Stimulated activated naive B cell treated with anti-CD40 and anti-IgM and Interleukin-4, amounts not matched to agents 10 μg/mL and 1 μg/mL and 100 μg/mL, for 72 hours (primary cell): ENCODE measurements at regions not wholly inside any gene's neighbourhood (a gene's known extent, or its start where the extent isn't known, plus 50 kb on each side); places are given as distances from the start of the nearest gene placed in this dataset.
"Not testable (repeated sequence)": the region's sequence is repeated elsewhere in the genome, so short reads cannot be mapped to it uniquely, and the experiment has no call there.

Source experiments
- ATAC-seq, 2 donors: fragments of 150-1000 bp; cut with Tn5 transposase; replicated peaks; 2 replicates each; pipeline ENCODE4 v1.10.0; 2021; ENCODE audit warnings: moderate library complexity in 1 of 2
- DNase-seq: peaks from one replicate; pipeline ENCODE4 v3.0.0; 2021
- H3K27ac Mint-ChIP-seq: one replicate; pipeline ENCODE4 v1.8.0; 2022; ENCODE audit warnings: mild to moderate bottlenecking, mixed read lengths
- H3K27me3 Mint-ChIP-seq, 2 donors: one replicate each; pipeline ENCODE4 v1.8.0; 2022; ENCODE audit warnings: mixed read lengths in 2 of 2
- H3K36me3 Mint-ChIP-seq, 2 donors: one replicate each; pipeline ENCODE4 v1.8.0; 2022; ENCODE audit warnings: mixed read lengths in 2 of 2, mild to moderate bottlenecking in 1 of 2
- H3K4me1 Mint-ChIP-seq, 2 donors: one replicate each; pipeline ENCODE4 v1.8.0; 2022; ENCODE audit warnings: mixed read lengths in 2 of 2, mild to moderate bottlenecking in 1 of 2
- H3K4me3 Mint-ChIP-seq, 2 donors: one replicate each; pipeline ENCODE4 v1.8.0; 2022; ENCODE audit warnings: mild to moderate bottlenecking in 2 of 2, mixed read lengths in 2 of 2, moderate library complexity in 1 of 2
- H3K9me3 Mint-ChIP-seq, 2 donors: one replicate each; pipeline ENCODE4 v1.8.0; 2022; ENCODE audit warnings: mixed read lengths in 2 of 2, mild to moderate bottlenecking in 1 of 2

GRCh38 chr5:97575322-97575721 lies 392.3 kb upstream of the RIOK2 start:
- DNase-seq, result no peak
- no peak for ATAC-seq
- Mint-ChIP-seq H3K36me3 (peaks cover 10 to 11% of the 10 kb centered on the region in 2 donors), H3K4me3 (no peak overlapping the region), H3K9me3 (peaks cover 9 to 11% of the 10 kb centered on the region in 2 donors), H3K27me3 (no peaks in the 10 kb centered on the region), H3K4me1 (no peaks in the 10 kb centered on the region), H3K27ac (no peak overlapping the region)

- no peak for DNase-seq
- no peaks in the 10 kb centered on the region for H3K4me1 Mint-ChIP-seq
- no peak overlapping the region for H3K4me3 Mint-ChIP-seq
- H3K36me3 Mint-ChIP-seq, result peaks cover 2 to 3% of the 10 kb centered on the region in 2 donors
- no peaks in the 10 kb centered on the region for H3K27me3 Mint-ChIP-seq
- H3K27ac Mint-ChIP-seq, result no peak overlapping the region
- peaks cover 0 to 2% of the 10 kb centered on the region in 2 donors for H3K9me3 Mint-ChIP-seq
- no peak for ATAC-seq
Observed at GRCh38 chr5:97576956-97577355, 393.9 kb upstream of the RIOK2 start.

- not testable (repeated sequence) for H3K27me3 Mint-ChIP-seq, ATAC-seq, H3K4me3 Mint-ChIP-seq, H3K9me3 Mint-ChIP-seq, DNase-seq, H3K4me1 Mint-ChIP-seq, H3K27ac Mint-ChIP-seq, H3K36me3 Mint-ChIP-seq
Observed at GRCh38 chr5:97579977-97580376, 396.9 kb upstream of the RIOK2 start.

- Mint-ChIP-seq H3K27ac (no peak overlapping the region), H3K36me3 (peaks cover 0 to 2% of the 10 kb centered on the region in 2 donors), H3K4me1 (no peaks in the 10 kb centered on the region), H3K4me3 (no peak overlapping the region), H3K9me3 (peaks cover 0 to 2% of the 10 kb centered on the region in 2 donors), H3K27me3 (no peaks in the 10 kb centered on the region)
- DNase-seq, result no peak
- ATAC-seq, result no peak
Observed at GRCh38 chr5:97580746-97581145, 397.7 kb upstream of the RIOK2 start.

- Mint-ChIP-seq H3K36me3 (peaks cover 0 to 5% of the 10 kb centered on the region in 2 donors), H3K4me3 (no peak overlapping the region), H3K27me3 (no peaks in the 10 kb centered on the region), H3K27ac (no peak overlapping the region), H3K4me1 (no peaks in the 10 kb centered on the region), H3K9me3 (peaks cover 10 to 11% of the 10 kb centered on the region in 2 donors)
- ATAC-seq (no peak), DNase-seq (no peak)
Observed at GRCh38 chr5:97591781-97592180, 408.7 kb upstream of the RIOK2 start.

GRCh38 chr5:97600486-97600885 lies 417.4 kb upstream of the RIOK2 start:
- ATAC-seq (no peak), DNase-seq (no peak)
- H3K9me3 Mint-ChIP-seq, result peaks cover 24 to 31% of the 10 kb centered on the region in 2 donors
- no peak overlapping the region for H3K27ac Mint-ChIP-seq
- H3K27me3 Mint-ChIP-seq, result no peaks in the 10 kb centered on the region
- H3K36me3 Mint-ChIP-seq, result peaks cover 3 to 29% of the 10 kb centered on the region in 2 donors
- H3K4me1 Mint-ChIP-seq, result no peaks in the 10 kb centered on the region
- H3K4me3 Mint-ChIP-seq, result no peak overlapping the region

- peaks cover 5 to 24% of the 10 kb centered on the region in 2 donors for H3K36me3 Mint-ChIP-seq
- H3K27ac Mint-ChIP-seq, result no peak overlapping the region
- peaks cover 19 to 27% of the 10 kb centered on the region in 2 donors for H3K9me3 Mint-ChIP-seq
- no peak for ATAC-seq
- no peaks in the 10 kb centered on the region for H3K4me1 Mint-ChIP-seq
- no peaks in the 10 kb centered on the region for H3K27me3 Mint-ChIP-seq
- no peak for DNase-seq
- no peak overlapping the region for H3K4me3 Mint-ChIP-seq
Observed at GRCh38 chr5:97601651-97602050, 418.6 kb upstream of the RIOK2 start.

GRCh38 chr5:97606531-97606930 lies 423.5 kb upstream of the RIOK2 start:
- H3K36me3 Mint-ChIP-seq, result peaks cover 5 to 10% of the 10 kb centered on the region in 2 donors
- peaks cover 9 to 10% of the 10 kb centered on the region in 2 donors for H3K9me3 Mint-ChIP-seq
- ATAC-seq (peak; percentile 71 to 79), DNase-seq (no peak)
- no peaks in the 10 kb centered on the region for H3K27me3 Mint-ChIP-seq
- H3K4me3 Mint-ChIP-seq, result no peak overlapping the region
- no peak overlapping the region for H3K27ac Mint-ChIP-seq
- no peaks in the 10 kb centered on the region for H3K4me1 Mint-ChIP-seq

GRCh38 chr5:97608501-97608900 lies 425.5 kb upstream of the RIOK2 start:
- Mint-ChIP-seq H3K27me3 (no peaks in the 10 kb centered on the region), H3K27ac (no peak overlapping the region)

GRCh38 chr5:97618721-97619120 lies 435.7 kb upstream of the RIOK2 start:
- no peak overlapping the region for H3K27ac Mint-ChIP-seq
- DNase-seq (no peak), ATAC-seq (no peak)
- no peaks in the 10 kb centered on the region for H3K27me3 Mint-ChIP-seq
- no peaks in the 10 kb centered on the region for H3K4me1 Mint-ChIP-seq
- no peak overlapping the region for H3K4me3 Mint-ChIP-seq
- H3K9me3 Mint-ChIP-seq, result peaks cover 16 to 22% of the 10 kb centered on the region in 2 donors
- peaks cover 0 to 9% of the 10 kb centered on the region in 2 donors for H3K36me3 Mint-ChIP-seq

More at GRCh38 chr5:97608501-97608900, 425.5 kb upstream of the RIOK2 start:
- no peak for ATAC-seq
- no peak for DNase-seq
- Mint-ChIP-seq H3K36me3 (peaks cover 4% of the 10 kb centered on the region in 2 donors), H3K9me3 (peaks cover 6 to 7% of the 10 kb centered on the region in 2 donors), H3K4me3 (no peak overlapping the region), H3K4me1 (no peaks in the 10 kb centered on the region)

GRCh38 chr5:97623441-97623840 lies 440.4 kb upstream of the RIOK2 start:
- H3K36me3 Mint-ChIP-seq, result peaks cover 0 to 9% of the 10 kb centered on the region in 2 donors
- no peak overlapping the region for H3K27ac Mint-ChIP-seq
- no peaks in the 10 kb centered on the region for H3K27me3 Mint-ChIP-seq
- ATAC-seq (no peak), DNase-seq (no peak)
- no peaks in the 10 kb centered on the region for H3K4me1 Mint-ChIP-seq
- peaks cover 9 to 11% of the 10 kb centered on the region in 2 donors for H3K9me3 Mint-ChIP-seq
- no peak overlapping the region for H3K4me3 Mint-ChIP-seq

GRCh38 chr5:97624886-97625285 lies 441.8 kb upstream of the RIOK2 start:
- H3K4me1 Mint-ChIP-seq, result no peaks in the 10 kb centered on the region
- peaks cover 0 to 2% of the 10 kb centered on the region in 2 donors for H3K9me3 Mint-ChIP-seq
- no peak overlapping the region for H3K27ac Mint-ChIP-seq
- H3K36me3 Mint-ChIP-seq, result no peaks in the 10 kb centered on the region
- no peak for ATAC-seq
- no peaks in the 10 kb centered on the region for H3K27me3 Mint-ChIP-seq
- no peak overlapping the region for H3K4me3 Mint-ChIP-seq
- DNase-seq, result no peak

GRCh38 chr5:97627272-97627671 lies 444.2 kb upstream of the RIOK2 start:
- ATAC-seq (no peak), DNase-seq (no peak)
- no peaks in the 10 kb centered on the region for H3K4me1 Mint-ChIP-seq
- H3K4me3 Mint-ChIP-seq, result no peak overlapping the region
- H3K27ac Mint-ChIP-seq, result no peak overlapping the region
- H3K27me3 Mint-ChIP-seq, result no peaks in the 10 kb centered on the region
- peaks cover 4% of the 10 kb centered on the region in 2 donors for H3K9me3 Mint-ChIP-seq
- H3K36me3 Mint-ChIP-seq, result no peaks in the 10 kb centered on the region

- Mint-ChIP-seq H3K27ac (no peak overlapping the region), H3K4me1 (no peaks in the 10 kb centered on the region), H3K27me3 (no peaks in the 10 kb centered on the region), H3K9me3 (peaks cover 4% of the 10 kb centered on the region in 2 donors), H3K4me3 (no peak overlapping the region), H3K36me3 (no peaks in the 10 kb centered on the region)
- DNase-seq (no peak), ATAC-seq (no peak)
Observed at GRCh38 chr5:97628031-97628430, 445.0 kb upstream of the RIOK2 start.

- no peak overlapping the region for H3K27ac Mint-ChIP-seq
- H3K4me1 Mint-ChIP-seq, result no peaks in the 10 kb centered on the region
- no peak for ATAC-seq
- H3K27me3 Mint-ChIP-seq, result no peaks in the 10 kb centered on the region
- H3K36me3 Mint-ChIP-seq, result no peaks in the 10 kb centered on the region
- H3K4me3 Mint-ChIP-seq, result no peak overlapping the region
- DNase-seq, result no peak
- peaks cover 4% of the 10 kb centered on the region in 2 donors for H3K9me3 Mint-ChIP-seq
Observed at GRCh38 chr5:97628807-97629206, 445.8 kb upstream of the RIOK2 start.

- Mint-ChIP-seq H3K9me3 (peaks cover 4% of the 10 kb centered on the region in 2 donors), H3K4me1 (no peaks in the 10 kb centered on the region), H3K27me3 (no peaks in the 10 kb centered on the region), H3K36me3 (no peaks in the 10 kb centered on the region), H3K27ac (no peak overlapping the region), H3K4me3 (no peak overlapping the region)
- DNase-seq (no peak), ATAC-seq (no peak)
Observed at GRCh38 chr5:97629276-97629675, 446.2 kb upstream of the RIOK2 start.
